HEK293T (cell line): ENCODE measurements at regions not wholly inside any gene's neighbourhood (a gene's known extent, or its start where the extent isn't known, plus 50 kb on each side); places are given as distances from the start of the nearest gene placed in this dataset.

ENCODE experiments used
- FOXK2 ChIP-seq: fragments of 450-650 bp; IDR thresholded peaks from 2 replicates; pipeline ENCODE4 v1.6.1; 2016; ENCODE audit warnings: mild to moderate bottlenecking
- SUZ12 ChIP-seq: fragments of 450-650 bp; IDR thresholded peaks from 2 replicates; pipeline ENCODE4 v1.6.1; 2016; ENCODE audit warnings: mild to moderate bottlenecking
- TARDBP ChIP-seq: fragments of 450-650 bp; IDR thresholded peaks from 2 replicates; pipeline ENCODE4 v1.6.1; 2016
- ZNF384 ChIP-seq: fragments of 450-650 bp; IDR thresholded peaks from 2 replicates; pipeline ENCODE4 v1.6.1; 2016

DNA sequence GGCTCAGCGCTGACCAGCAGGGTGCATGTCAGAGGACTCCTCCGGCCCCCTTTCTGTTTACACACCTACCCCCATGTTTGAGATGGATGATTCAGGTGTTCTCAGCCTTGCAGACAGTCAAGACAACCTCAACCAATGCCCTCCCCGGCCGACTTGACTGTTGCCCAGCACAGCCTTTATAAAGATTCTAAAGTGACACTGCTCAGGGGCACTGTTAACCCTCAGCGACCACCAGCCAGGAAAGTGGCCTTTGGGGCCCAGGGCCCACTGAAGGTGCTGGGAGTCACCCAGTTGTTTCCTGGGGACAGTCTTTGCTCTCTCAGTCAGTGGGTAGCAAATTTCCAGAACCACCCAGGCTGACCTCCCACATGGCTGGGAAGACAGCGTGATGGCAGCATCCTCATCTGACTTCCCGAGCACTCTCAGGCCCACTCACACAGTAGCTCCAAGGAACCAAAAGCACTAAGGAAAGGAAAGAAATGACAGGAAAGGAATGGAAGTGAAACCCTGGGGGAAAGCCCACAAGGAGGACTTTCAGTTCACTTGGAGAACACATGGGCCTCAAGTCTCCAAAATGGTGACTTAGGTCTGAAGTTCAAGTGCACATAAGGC is 128.4 kb downstream of the ASB7 start:
- TF ChIP-seq SUZ12, result no peak
- TF ChIP-seq FOXK2, result no peak
- TF ChIP-seq ZNF384, result no peak
- no peak for TF ChIP-seq TARDBP
